ENCODE measurements at regions not wholly inside any gene's neighbourhood (a gene's known extent, or its start where the extent isn't known, plus 50 kb on each side); places are given as distances from the start of the nearest gene placed in this dataset.

DNA sequence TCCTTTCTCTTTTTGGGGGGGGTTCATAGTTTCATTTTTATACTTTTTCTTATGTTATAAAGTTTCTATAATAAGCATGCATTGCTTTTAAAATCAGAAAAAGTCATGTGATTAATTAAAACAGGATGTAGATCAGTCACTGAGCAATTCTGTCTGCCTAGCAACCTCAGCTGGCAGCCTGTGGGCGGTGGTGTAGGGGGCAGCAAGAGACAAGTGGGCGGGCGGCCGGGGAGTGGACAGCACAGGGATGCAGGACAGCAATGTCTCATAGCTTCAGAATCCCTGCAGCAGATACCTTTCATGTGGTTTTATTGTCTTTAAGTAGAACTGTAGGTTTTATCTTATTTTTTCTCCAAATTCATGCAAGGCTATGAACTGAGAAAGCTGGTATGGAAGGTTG, 101.9 kb upstream of the S1PR3 start:
- no peaks in the 10 kb centered on the region for H3K36me3 ChIP-seq (ENCODE audit: control insufficient read depth, insufficient read depth, low read length)
- H3K27me3 ChIP-seq (ENCODE audit: control insufficient read depth, insufficient read depth, low read length): no peaks in the 10 kb centered on the region
- DNase-seq (ENCODE audit: low read depth): no peak
- TF ChIP-seq, protein P1, sequence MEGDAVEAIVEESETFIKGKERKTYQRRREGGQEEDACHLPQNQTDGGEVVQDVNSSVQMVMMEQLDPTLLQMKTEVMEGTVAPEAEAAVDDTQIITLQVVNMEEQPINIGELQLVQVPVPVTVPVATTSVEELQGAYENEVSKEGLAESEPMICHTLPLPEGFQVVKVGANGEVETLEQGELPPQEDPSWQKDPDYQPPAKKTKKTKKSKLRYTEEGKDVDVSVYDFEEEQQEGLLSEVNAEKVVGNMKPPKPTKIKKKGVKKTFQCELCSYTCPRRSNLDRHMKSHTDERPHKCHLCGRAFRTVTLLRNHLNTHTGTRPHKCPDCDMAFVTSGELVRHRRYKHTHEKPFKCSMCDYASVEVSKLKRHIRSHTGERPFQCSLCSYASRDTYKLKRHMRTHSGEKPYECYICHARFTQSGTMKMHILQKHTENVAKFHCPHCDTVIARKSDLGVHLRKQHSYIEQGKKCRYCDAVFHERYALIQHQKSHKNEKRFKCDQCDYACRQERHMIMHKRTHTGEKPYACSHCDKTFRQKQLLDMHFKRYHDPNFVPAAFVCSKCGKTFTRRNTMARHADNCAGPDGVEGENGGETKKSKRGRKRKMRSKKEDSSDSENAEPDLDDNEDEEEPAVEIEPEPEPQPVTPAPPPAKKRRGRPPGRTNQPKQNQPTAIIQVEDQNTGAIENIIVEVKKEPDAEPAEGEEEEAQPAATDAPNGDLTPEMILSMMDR (IDR thresholded peaks at IDR 0.05; ENCODE audit: insufficient read depth, low read length, poor library complexity, severe bottlenecking): no peak
- H3K4me3 ChIP-seq (ENCODE audit: low read depth, low read length): no peak overlapping the region

DNA sequence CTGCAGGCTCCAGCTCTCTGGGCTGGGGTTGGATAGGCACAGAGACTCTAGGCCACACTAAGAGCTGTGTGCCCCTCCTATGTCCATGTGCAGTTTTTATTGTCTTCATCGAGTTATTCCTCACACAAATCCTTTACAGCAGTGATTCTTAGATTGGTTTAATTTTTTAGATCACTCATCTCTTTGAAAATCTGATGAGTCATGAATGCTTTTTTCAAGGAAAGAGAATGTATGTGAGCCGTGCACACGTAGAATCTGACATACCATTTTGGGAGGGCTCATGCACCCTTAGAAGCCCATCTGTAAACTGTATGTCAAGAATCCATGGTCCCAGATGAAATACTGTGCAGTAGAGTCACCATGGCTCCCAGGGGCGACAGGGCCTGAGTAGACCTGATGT, 100.7 kb upstream of the S1PR3 start:
- no peaks in the 10 kb centered on the region for H3K36me3 ChIP-seq (ENCODE audit: control insufficient read depth, insufficient read depth, low read length)
- no peaks in the 10 kb centered on the region for H3K27me3 ChIP-seq (ENCODE audit: control insufficient read depth, insufficient read depth, low read length)
- H3K4me3 ChIP-seq (ENCODE audit: low read depth, low read length): no peak overlapping the region
- DNase-seq (ENCODE audit: low read depth): no peak
- TF ChIP-seq, protein P1 (IDR thresholded peaks at IDR 0.05; ENCODE audit: insufficient read depth, low read length, poor library complexity, severe bottlenecking): no peak

DNA sequence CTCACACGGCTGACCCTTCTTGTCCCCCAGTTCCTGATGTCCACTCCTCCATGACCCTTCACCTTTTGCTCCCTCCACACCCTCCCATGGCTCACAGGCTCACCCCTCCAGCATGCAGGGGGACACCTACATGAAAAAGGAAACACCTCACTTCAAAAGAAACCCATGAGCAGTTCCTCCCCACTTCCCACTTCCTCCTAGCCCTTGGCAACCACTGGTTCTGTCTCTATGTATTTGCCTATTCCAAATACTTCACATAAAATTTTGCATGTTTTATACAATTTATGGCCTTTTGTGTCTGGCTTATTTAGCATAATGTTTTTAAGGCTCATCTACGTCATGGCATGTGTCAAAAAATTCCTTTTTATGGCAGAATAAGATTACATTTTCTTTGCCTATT, 100.2 kb upstream of the S1PR3 start:
- DNase-seq (ENCODE audit: low read depth): no peak
- TF ChIP-seq, protein P1 (IDR thresholded peaks at IDR 0.05; ENCODE audit: insufficient read depth, low read length, poor library complexity, severe bottlenecking): no peak
- Histone ChIP-seq H3K27me3 (ENCODE audit: control insufficient read depth, insufficient read depth, low read length) (no peaks in the 10 kb centered on the region), H3K36me3 (ENCODE audit: control insufficient read depth, insufficient read depth, low read length) (no peaks in the 10 kb centered on the region), H3K4me3 (ENCODE audit: low read depth, low read length) (no peak overlapping the region)

DNA sequence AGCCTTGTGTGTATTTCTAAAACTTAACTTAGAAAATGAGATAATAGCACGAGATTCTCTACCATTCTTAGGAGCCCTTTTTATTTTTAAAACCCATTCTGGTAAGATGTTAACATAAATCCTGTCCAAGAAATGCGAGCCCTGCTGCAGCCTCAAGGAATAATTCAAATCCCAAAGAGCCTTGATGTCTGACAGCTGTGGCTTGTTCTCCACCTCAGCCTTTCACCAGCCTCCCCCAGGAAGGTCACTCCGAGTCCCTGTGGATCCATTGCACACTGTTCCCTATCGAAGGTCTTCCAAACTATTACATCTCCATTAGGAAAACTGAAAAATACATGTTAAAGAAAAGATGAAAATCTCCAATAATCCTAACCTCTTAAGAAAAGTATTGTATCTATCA, 98.5 kb upstream of the S1PR3 start:
- no peak overlapping the region for H3K4me3 ChIP-seq (ENCODE audit: low read depth, low read length)
- H3K36me3 ChIP-seq (ENCODE audit: control insufficient read depth, insufficient read depth, low read length): no peaks in the 10 kb centered on the region
- no peaks in the 10 kb centered on the region for H3K27me3 ChIP-seq (ENCODE audit: control insufficient read depth, insufficient read depth, low read length)
- DNase-seq (ENCODE audit: low read depth): no peak
- TF ChIP-seq, protein P1 (IDR thresholded peaks at IDR 0.05; ENCODE audit: insufficient read depth, low read length, poor library complexity, severe bottlenecking): no peak

DNA sequence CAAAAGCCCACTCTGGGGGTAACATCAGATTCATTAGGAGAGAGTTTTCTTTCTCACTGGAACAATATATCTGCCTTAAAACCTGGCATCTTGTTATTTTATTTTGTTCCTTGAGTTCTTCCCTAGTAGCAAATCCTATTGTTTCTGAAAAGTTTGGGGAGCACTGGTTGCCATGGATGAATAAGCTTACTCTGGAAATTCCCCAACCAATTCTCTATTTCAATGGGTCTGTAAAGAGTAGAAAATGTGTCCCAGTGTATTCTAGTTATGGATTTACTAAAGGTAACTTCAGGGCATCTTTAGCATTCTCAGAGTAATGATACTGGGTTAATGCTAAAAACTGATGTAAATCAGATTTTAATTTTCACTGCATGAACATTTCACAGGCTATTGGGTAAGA, 94.2 kb upstream of the S1PR3 start:
- Histone ChIP-seq H3K36me3 (ENCODE audit: control insufficient read depth, insufficient read depth, low read length) (no peaks in the 10 kb centered on the region), H3K4me3 (ENCODE audit: low read depth, low read length) (no peak overlapping the region), H3K27me3 (ENCODE audit: control insufficient read depth, insufficient read depth, low read length) (no peaks in the 10 kb centered on the region)
- DNase-seq (ENCODE audit: low read depth): no peak
- TF ChIP-seq, protein P1 (IDR thresholded peaks at IDR 0.05; ENCODE audit: insufficient read depth, low read length, poor library complexity, severe bottlenecking): no peak

DNA sequence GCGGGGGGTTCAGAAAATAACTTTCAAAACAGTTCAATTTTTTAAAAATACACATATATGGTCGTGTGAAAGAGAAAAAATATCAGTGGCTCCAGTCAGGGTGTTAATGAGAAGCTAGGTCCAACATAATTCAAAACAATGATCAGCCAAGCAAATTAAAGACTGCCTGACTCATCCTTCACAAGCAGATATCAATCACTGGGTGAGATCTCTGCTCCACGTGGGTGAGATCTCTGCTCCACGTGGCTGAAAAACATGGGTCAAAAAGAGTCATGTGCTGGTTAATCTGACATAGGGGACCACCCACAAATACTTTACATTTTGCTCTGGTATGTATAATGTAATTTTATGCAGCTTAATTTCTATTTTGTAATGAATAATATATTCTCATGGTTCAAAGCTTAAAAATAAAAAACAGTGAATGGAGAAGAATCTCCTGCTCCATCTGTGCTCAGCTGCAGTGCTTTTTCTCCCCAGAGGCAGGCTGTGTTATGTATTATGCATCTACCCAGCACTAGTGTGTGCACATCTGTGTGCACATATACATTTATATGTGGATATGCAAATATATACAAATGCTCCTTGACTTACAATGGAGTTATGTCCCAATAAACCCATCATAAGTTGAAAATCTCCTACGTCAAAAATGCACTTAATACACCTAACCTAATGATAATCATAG, 93.1 kb upstream of the S1PR3 start:
- DNase-seq (ENCODE audit: low read depth): no peak
- Histone ChIP-seq H3K27me3 (ENCODE audit: control insufficient read depth, insufficient read depth, low read length) (no peaks in the 10 kb centered on the region), H3K36me3 (ENCODE audit: control insufficient read depth, insufficient read depth, low read length) (no peaks in the 10 kb centered on the region), H3K4me3 (ENCODE audit: low read depth, low read length) (no peak overlapping the region)
- TF ChIP-seq, protein P1 (IDR thresholded peaks at IDR 0.05; ENCODE audit: insufficient read depth, low read length, poor library complexity, severe bottlenecking): no peak
